GM19452 (cell line): ENCODE measurements at regions not wholly inside any gene's neighbourhood (a gene's known extent, or its start where the extent isn't known, plus 50 kb on each side); places are given as distances from the start of the nearest gene placed in this dataset.
A peak's percentile ranks its signal among the peaks of the same experiment; 100 is the strongest.
"Not testable (repeated sequence)": the region's sequence is repeated elsewhere in the genome, so short reads cannot be mapped to it uniquely, and the experiment has no call there.

ENCODE experiments used
- ATAC-seq: cut with Tn5 transposase; IDR thresholded peaks from one replicate; pipeline ENCODE4 v1.9.1; 2021; ENCODE audit not compliant: unreplicated experiment

DNA sequence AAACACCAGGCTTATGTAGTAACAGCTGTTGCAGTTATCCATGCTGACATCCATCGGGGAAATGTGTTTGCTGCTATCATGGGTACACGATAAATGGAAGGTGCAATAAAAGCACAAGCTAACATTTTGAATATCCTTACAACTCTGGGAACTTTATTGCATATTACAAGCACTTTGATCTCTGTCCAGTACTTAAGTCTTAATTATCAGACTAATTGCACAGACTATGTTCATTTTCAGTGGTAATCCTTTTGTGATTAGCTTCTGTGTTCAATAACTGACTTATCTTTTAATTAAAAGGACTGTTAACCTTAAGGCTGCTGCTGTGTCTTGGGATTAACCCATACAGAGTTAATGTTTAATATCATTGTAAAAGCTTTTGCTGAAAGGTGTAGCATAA is 101.4 kb upstream of the ATP5MC3 start:
- ATAC-seq = no peak

DNA sequence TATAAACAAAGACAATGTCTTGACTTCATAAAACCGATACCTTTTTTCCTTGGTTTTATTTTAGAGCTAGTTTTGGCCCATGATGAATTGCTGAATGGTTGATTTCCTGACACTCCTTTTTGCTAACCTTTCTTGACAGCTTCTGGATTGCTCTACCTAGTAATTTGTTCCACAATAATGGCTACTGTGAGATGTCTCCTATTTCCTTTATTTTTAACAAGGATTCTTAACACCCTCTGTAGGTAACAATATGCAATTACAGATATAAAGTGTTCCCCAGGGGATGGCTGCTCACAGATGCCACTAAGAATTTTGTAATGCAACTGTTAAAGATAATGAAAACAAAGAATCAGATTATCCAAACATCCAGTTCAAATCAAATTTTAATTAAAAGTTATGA is 100.8 kb upstream of the ATP5MC3 start:
- peak; percentile 55 for ATAC-seq

GRCh38 chr2:175277772-175278171 is 96.3 kb upstream of the ATP5MC3 start:
- no peak for ATAC-seq

- no peak for ATAC-seq
Measured at GRCh38 chr2:175275539-175275938, 94.0 kb upstream of the ATP5MC3 start.

- no peak for ATAC-seq
Measured at GRCh38 chr2:175259164-175259563, 77.7 kb upstream of the ATP5MC3 start.

GRCh38 chr2:175256806-175257585 is 75.5 kb upstream of the ATP5MC3 start:
- no peak for ATAC-seq

GRCh38 chr2:175256391-175256790 is 74.9 kb upstream of the ATP5MC3 start:
- not testable (repeated sequence) for ATAC-seq

GRCh38 chr2:175253871-175254270 is 72.4 kb upstream of the ATP5MC3 start:
- no peak for ATAC-seq

DNA sequence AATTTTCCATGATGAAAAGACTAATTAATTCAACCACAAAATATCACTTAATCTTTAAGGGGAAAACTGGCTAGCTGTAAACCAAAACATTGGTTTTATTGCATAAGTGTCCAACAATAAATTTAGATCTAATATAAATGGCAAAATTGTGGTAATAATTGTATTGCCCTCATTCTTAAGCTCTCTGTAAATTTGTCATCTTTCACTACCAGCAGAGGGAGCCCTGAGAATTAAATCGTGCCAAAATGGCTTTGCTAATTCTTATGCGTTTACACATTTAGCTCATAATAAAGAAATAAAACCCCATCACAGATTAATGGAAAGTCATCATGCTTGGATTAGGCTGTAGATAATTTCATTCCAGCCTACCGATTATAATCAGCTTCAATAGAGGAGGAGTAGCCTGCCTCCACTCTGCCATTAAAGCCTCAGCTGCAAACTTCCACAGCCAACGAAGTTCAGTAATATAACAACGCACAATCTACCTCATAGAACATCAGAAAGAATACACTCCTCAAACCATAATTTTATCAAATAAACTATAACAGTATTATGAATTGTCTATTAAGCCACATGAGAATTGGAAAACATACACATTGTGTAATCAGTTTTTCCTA is 70.0 kb upstream of the ATP5MC3 start:
- no peak for ATAC-seq

- no peak for ATAC-seq
Measured at GRCh38 chr2:175247159-175247558, 65.6 kb upstream of the ATP5MC3 start.

- ATAC-seq = no peak
Measured at GRCh38 chr2:175244697-175245096, 63.2 kb upstream of the ATP5MC3 start.

DNA sequence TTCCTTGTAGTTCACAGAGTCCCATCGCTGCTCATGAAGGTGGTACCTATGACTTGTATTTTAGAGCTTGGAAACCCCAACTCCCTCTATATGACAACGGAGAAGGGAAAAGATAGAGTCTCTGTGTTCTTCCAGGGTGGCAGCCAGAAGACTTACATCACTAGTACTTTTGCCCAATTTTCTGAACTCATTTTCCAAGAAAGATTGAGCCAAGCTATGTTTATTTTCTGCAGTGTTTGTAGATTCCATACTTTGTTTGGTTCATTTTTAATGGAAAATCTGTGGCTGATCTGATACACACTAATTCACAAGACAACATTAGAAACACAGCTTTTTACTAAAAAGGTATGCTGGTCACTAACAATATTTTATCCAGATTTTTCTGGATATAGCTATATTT is 60.2 kb upstream of the ATP5MC3 start:
- no peak for ATAC-seq

DNA sequence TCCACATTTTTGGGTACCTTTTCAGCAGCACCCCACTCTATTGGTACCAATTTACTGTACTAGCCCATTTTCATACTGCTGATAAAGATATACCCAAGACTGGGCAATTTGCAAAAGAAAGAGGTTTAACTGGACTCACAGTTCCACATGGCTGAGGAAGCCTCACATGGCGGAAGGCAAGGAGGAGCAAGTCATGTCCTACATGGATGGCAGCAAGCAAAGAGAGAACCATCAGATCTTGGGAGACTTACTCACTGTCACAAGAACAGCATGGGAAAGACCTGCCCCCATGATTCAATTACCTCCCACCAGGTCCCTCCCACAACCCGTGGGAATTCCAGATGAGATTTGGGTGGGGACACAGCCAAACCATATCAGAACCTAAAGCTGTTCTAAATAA is 58.5 kb upstream of the ATP5MC3 start:
- not testable (repeated sequence) for ATAC-seq

DNA sequence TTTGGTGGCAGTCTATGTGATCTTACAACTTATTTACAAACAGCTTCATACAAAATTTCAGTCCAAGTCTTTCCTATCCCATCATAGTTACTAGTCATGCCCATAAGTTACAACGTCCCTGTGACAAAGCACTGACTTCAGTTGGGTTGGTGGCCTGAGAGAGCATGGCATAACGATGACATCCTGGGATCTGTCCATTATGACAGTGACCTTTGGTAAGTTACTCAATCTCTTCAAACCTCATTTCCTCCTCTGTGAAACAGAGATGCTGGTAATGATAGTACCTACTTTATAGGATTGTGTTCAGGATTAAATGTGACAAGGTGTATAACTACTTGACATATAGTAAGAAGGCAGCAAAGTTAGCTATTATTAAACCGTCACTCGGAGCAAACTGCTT is 55.4 kb upstream of the ATP5MC3 start:
- ATAC-seq = no peak

- ATAC-seq = peak; percentile 89
Measured at GRCh38 chr2:175234650-175235049, 53.1 kb upstream of the ATP5MC3 start.

DNA sequence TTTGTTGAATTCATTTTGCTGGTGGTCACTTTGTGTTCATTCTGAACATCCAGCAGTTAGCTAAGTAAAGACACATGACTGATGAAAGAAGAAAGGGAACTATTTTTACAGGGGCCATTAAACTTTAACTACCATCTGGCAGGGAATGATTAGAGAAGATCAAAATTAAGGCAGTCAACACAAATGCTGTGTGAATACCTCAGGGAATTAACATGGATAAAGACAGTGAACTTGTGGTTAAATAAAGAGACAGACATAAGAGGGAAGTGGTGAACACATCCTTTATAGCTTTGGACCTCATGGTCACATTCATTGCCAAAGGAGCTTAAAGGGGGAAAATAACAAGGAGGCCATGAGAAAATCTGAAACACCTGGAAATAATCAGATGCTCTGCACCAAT is 52.6 kb upstream of the ATP5MC3 start:
- ATAC-seq = peak; percentile 36

GRCh38 chr2:175233135-175233719 is 51.7 kb upstream of the ATP5MC3 start:
- no peak for ATAC-seq
